NCI-H82 (cell line): ENCODE measurements at regions not wholly inside any gene's neighbourhood (a gene's known extent, or its start where the extent isn't known, plus 50 kb on each side); places are given as distances from the start of the nearest gene placed in this dataset.
"Not testable (repeated sequence)": the region's sequence is repeated elsewhere in the genome, so short reads cannot be mapped to it uniquely, and the experiment has no call there.

ENCODE experiments used
- DNase-seq: peaks from one replicate; lab custom pipeline; 2025; lab: John Stamatoyannopoulos, UW

DNA sequence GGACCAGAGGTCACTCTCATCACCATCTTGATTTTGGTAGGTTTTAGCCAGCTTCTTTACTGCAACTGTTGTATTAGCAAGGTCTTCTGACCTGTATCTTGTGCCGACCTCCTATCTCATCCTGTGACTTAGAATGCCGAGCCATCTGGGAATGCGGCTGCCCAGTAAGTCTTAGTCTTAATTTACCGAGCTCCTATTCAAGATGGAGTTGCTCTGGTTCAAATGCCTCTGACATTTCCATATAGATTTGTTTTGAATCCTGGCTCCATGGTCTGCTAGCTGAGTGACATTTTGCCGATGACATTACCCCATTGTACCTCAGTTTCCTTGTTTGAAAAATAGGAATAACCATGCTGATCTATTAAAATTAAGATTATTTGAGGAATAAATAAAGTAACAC is 193.9 kb upstream of the HMCN1 start:
- DNase-seq, result no peak

DNA sequence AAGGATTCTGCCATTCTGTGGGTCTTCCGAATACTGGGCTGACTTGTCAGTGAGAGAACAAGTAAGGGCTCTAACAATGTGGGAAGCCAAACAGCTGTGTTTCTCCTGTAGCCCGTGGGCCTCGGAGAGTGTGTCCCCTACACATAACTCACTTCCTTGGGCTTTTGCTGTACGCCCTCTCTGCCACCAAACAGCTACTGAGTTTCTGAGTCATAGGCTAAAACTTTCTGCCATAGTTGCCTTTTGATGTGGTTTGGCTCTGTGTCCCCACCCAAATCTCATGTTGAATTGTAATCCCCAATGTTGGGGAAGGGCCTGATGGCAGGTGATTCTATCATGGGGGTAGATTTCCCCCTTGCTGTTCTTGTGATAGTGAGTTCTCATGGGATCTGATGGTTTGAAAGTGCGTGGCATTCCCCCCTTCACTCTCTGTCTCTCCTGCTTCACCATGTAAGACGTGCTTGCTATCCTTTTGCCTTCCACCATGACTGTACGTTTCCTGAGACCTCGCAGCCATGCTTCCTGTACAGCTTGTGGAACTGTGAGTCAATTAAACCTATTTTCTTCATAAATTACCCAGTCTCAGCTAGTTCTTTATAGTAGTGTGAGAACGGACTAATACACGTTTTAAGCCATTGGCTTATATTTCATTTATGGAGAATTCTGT is 194.8 kb upstream of the HMCN1 start:
- DNase-seq, result no peak

DNA sequence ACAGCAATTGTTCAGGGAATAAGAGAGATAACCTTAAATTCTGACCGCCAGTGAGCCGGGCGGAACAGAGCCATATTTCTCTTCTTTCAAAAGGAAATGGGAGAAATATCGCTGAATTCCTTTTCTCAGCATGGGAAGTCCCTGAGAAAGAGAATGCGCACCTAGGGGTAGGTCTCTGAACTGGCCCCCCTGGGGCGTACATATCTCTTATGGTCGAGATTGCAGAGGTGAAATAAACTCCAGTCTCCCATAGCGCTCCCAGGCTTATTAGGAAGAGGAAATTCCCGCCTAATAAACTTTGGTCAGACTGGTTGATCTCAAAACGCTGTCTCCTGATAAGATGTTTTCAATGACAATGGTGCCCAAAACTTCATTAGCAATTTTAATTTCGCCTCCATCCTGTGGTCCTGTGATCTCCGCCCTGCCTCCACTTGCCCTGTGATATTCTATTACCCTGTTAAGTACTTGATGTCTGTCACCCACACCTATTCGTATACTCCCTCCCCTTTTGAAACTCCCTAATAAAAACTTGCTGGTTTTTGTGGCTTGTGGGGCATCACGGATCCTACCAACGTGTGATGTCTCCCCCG is 195.8 kb upstream of the HMCN1 start:
- DNase-seq, result not testable (repeated sequence)

DNA sequence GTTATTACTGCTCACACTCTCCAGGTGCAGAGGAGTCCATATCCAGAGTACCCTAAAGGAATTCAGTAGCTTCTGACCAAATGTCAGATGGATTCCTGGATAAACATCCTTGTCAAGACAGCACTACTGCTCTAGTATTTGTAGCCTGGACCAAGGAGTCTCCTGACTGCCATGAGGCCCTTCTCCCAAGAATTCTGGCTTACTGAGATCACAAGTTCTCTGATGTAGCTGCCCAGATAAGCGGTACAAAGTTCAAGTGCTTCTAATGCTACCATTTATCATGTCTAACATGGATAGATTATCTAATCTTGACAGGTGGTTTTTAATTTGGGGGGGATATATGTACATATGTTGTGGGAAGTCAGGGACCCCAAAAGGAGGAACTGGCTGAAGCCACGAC is 196.6 kb upstream of the HMCN1 start:
- peak; percentile 25 for DNase-seq

- DNase-seq, result no peak
Measured at GRCh38 chr1:185536165-185536920, 197.8 kb upstream of the HMCN1 start.

- no peak for DNase-seq
Measured at GRCh38 chr1:185535621-185536020, 198.6 kb upstream of the HMCN1 start.

DNA sequence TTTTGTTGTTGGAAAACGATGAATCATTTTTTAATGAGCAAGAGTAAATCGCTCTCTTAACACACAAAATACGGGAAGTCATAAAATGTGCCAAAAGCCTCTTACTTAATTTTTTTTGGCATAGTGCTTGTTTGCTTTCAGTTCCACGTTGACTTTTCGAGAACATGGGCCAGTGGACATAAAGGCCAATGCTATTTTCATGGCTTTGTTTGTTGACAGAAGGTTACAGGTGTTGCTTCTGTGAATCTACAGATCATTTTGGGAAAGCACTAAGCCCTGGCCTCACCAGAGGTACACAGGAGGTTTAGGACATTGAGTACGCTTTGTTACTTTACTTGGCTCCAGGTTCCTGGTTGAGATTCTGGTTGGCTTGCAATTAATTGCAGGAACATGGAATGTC is 199.4 kb upstream of the HMCN1 start:
- no peak for DNase-seq

- no peak for DNase-seq
Measured at GRCh38 chr1:185533596-185533995, 200.6 kb upstream of the HMCN1 start.

GRCh38 chr1:185532856-185533255 is 201.3 kb upstream of the HMCN1 start:
- DNase-seq, result no peak

GRCh38 chr1:185531838-185532237 is 202.4 kb upstream of the HMCN1 start:
- DNase-seq, result no peak

DNA sequence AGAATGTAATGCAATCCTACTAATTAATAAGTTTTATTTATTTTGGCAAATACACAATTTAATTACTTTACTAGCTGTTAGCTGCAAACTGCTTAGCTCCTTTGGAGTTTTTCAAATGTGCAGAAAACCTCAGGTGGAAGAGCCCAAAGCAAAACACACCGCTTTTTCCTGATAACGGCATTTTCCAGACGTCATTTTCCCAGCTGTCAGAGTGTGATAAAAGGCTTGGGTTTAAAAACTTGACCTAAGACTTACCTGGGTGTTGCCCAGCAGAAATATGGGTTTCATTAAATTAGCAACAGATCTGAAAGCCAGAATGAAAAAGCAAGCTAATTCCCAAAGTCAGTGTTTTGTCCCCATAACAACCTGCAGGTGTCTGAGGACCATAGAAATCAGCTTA is 204.0 kb upstream of the HMCN1 start:
- DNase-seq, result no peak

DNA sequence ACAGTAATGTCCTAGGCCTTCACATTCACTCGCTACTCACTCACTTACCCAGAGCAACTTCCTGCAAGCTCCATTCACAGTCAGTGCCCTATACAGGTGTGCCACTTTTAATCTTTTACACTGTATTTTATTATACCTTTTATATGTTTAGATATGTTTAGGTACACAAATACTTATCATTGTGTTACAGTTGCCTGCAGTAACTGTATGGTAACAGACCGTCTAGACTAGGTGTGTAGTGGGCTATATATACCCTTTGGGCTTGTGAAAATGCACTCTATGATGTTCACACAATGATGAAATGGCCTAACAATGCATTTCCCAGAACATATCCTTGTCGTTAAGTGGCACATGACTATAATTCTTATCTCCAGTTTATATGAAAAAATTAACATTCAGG is 204.5 kb upstream of the HMCN1 start:
- DNase-seq, result no peak

- no peak for DNase-seq
Measured at GRCh38 chr1:185528084-185528676, 206.0 kb upstream of the HMCN1 start.

- DNase-seq, result no peak
Measured at GRCh38 chr1:185526344-185527307, 207.6 kb upstream of the HMCN1 start.

DNA sequence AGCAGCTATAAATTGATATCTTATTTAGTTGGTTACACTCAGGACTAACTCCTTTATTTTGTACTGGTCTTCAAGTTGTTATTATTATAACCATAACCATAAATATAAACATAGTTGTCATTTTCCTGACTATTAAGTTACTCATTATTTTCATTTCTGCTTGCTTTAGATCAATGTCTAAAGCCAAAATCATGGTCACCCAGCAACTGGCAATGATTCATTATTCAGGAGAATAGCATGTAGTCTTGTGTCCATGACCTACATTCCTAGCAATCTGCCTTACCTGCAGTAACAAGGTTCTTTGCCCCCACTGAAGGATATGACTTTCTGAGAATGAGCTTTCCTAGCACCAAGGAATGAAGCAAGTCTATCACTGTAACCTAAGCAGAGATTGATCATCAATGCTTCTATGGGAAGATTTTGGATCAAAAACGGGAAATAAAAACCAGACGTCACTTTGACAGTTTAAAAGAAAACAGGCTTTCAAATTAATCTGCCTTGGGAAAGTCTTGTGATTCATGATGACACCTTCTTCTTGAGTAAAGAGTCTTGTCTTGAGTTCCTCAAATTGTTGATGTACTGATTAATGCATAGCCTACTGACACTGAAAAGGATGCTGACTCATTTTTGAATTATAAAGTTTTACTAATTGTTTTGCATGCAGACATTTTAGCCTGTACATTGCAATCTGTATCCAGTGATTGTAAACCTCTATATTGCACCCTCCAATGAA is 203.3 kb upstream of the IVNS1ABP start:
- no peak for DNase-seq

GRCh38 chr1:185517808-185518419 is 200.9 kb upstream of the IVNS1ABP start:
- DNase-seq, result peak; percentile 9

DNA sequence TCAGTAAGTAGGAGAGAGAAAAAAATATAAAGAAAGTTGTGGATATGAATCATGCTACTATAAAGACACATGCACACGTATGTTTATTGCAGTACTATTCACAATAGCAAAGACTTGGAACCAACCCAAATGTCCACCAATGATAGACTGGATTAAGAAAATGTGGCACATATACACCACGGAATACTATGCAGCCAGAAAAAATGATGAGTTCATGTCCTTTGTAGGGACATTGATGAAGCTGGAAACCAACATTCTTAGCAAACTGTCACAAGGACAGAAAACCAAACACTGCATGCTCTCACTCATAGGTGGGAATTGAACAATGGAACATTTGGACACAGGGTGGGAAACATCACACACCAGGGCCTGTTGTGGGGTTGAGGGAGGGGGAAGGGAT is 200.3 kb upstream of the IVNS1ABP start:
- not testable (repeated sequence) for DNase-seq

GRCh38 chr1:185515696-185516095 is 198.7 kb upstream of the IVNS1ABP start:
- DNase-seq, result no peak

GRCh38 chr1:185514311-185514710 is 197.3 kb upstream of the IVNS1ABP start:
- no peak for DNase-seq

DNA sequence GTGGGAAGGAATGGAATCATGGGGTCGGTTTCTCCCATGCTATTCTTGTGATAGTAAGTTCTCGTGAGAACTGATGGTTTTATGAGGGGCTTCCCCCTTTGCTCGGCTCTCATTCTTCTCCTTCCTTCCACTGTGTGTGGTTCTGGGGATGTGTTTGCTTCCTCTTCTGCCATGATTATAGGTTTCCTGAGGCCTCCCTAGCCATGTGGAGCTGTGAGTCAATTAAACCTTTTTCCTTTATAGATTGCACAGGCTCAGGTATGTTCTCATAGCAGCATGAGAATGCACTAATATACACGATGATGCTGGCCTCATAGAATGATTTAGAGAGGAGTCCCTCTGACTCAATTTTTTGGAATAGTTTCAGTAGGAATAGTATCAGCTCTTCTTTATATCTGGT is 195.4 kb upstream of the IVNS1ABP start:
- no peak for DNase-seq

GRCh38 chr1:185501099-185501498 is 184.1 kb upstream of the IVNS1ABP start:
- DNase-seq, result no peak
